ENCODE measurements at regions not wholly inside any gene's neighbourhood (a gene's known extent, or its start where the extent isn't known, plus 50 kb on each side); places are given as distances from the start of the nearest gene placed in this dataset.
A peak's percentile ranks its signal among the peaks of the same experiment; 100 is the strongest.
"Not testable (repeated sequence)": the region's sequence is repeated elsewhere in the genome, so short reads cannot be mapped to it uniquely, and the experiment has no call there.

- peak overlapping the region; percentile 38; the same call in 1 of the 2 replicates for H3K4me3 ChIP-seq (ENCODE audit: low read length)
- no peak for TF ChIP-seq ZNF274 (IDR thresholded peaks at IDR 0.05; ENCODE audit: low read depth, low read length)
These were observed 134.2 kb downstream of the USP22 start for GRCh38 chr17:20908313-20909267.

- H3K4me3 ChIP-seq (ENCODE audit: low read length): no peak overlapping the region
- no peak for TF ChIP-seq ZNF274 (IDR thresholded peaks at IDR 0.05; ENCODE audit: low read depth, low read length)
These were observed 128.2 kb downstream of the USP22 start for GRCh38 chr17:20914658-20915057.

- TF ChIP-seq ZNF274 (IDR thresholded peaks at IDR 0.05; ENCODE audit: low read depth, low read length): no peak
These were observed 126.4 kb downstream of the USP22 start for GRCh38 chr17:20916383-20916782.

GRCh38 chr17:20917610-20918306 lies 125.1 kb downstream of the USP22 start:
- H3K4me3 ChIP-seq (ENCODE audit: low read length): not testable (repeated sequence)

More at GRCh38 chr17:20916383-20916782, 126.4 kb downstream of the USP22 start:
- no peak overlapping the region for H3K4me3 ChIP-seq (ENCODE audit: low read length)

- H3K4me3 ChIP-seq (ENCODE audit: low read length): no peak overlapping the region
- no peak for TF ChIP-seq ZNF274 (IDR thresholded peaks at IDR 0.05; ENCODE audit: low read depth, low read length)
These were observed 122.6 kb downstream of the USP22 start for GRCh38 chr17:20920095-20920814.

- TF ChIP-seq ZNF274 (IDR thresholded peaks at IDR 0.05; ENCODE audit: low read depth, low read length): no peak
- no peak overlapping the region for H3K4me3 ChIP-seq (ENCODE audit: low read length)
These were observed 122.0 kb downstream of the USP22 start for GRCh38 chr17:20920815-20921199.

GRCh38 chr17:20922128-20922670 lies 120.6 kb downstream of the USP22 start:
- no peak overlapping the region for H3K4me3 ChIP-seq (ENCODE audit: low read length)
- TF ChIP-seq ZNF274 (IDR thresholded peaks at IDR 0.05; ENCODE audit: low read depth, low read length): no peak

- no peak for TF ChIP-seq ZNF274 (IDR thresholded peaks at IDR 0.05; ENCODE audit: low read depth, low read length)
- H3K4me3 ChIP-seq (ENCODE audit: low read length): no peak overlapping the region
These were observed 118.5 kb downstream of the USP22 start for GRCh38 chr17:20924306-20924705.

- no peak overlapping the region for H3K4me3 ChIP-seq (ENCODE audit: low read length)
- no peak for TF ChIP-seq ZNF274 (IDR thresholded peaks at IDR 0.05; ENCODE audit: low read depth, low read length)
These were observed 117.7 kb downstream of the USP22 start for GRCh38 chr17:20925091-20925490.

- no peak overlapping the region for H3K4me3 ChIP-seq (ENCODE audit: low read length)
These were observed 116.9 kb downstream of the USP22 start for GRCh38 chr17:20925954-20926353.

GRCh38 chr17:20926532-20926931 lies 116.3 kb downstream of the USP22 start:
- H3K4me3 ChIP-seq (ENCODE audit: low read length): no peak overlapping the region
- no peak for TF ChIP-seq ZNF274 (IDR thresholded peaks at IDR 0.05; ENCODE audit: low read depth, low read length)

More at GRCh38 chr17:20925954-20926353, 116.9 kb downstream of the USP22 start:
- TF ChIP-seq ZNF274 (IDR thresholded peaks at IDR 0.05; ENCODE audit: low read depth, low read length): no peak

GRCh38 chr17:20927308-20927977 lies 115.4 kb downstream of the USP22 start:
- no peak overlapping the region for H3K4me3 ChIP-seq (ENCODE audit: low read length)
- no peak for TF ChIP-seq ZNF274 (IDR thresholded peaks at IDR 0.05; ENCODE audit: low read depth, low read length)

- no peak overlapping the region for H3K4me3 ChIP-seq (ENCODE audit: low read length)
- no peak for TF ChIP-seq ZNF274 (IDR thresholded peaks at IDR 0.05; ENCODE audit: low read depth, low read length)
These were observed 113.5 kb downstream of the USP22 start for GRCh38 chr17:20929334-20929733.
